Astrocyte (in vitro differentiated cells and primary cell): ENCODE measurements at regions not wholly inside any gene's neighbourhood (a gene's known extent, or its start where the extent isn't known, plus 50 kb on each side); places are given as distances from the start of the nearest gene placed in this dataset.

ENCODE experiments used
- DNase-seq: peaks from one replicate; pipeline ENCODE4 v3.0.0-alpha.2; 2010; ENCODE audit warnings: low read depth
- FAIRE-seq: peaks from 2 replicates; lab custom pipeline; 2011; peaks lifted over from hg19 to GRCh38; lab: Jason Lieb, UNC
- H2AFZ ChIP-seq: 2 replicates; pipeline ENCODE4 v1.6.0; 2012; ENCODE audit warnings: low read depth, low read length, inconsistent platforms
- H3K27ac ChIP-seq: 2 replicates; pipeline ENCODE4 v1.5.1; 2011; ENCODE audit warnings: low read depth, low read length, inconsistent platforms
- H3K27me3 ChIP-seq: 2 replicates; pipeline ENCODE4 v1.6.0; 2011; ENCODE audit warnings: low read length, inconsistent platforms; ENCODE audit not compliant: insufficient read depth
- H3K36me3 ChIP-seq: 2 replicates; pipeline ENCODE4 v1.5.1; 2011; ENCODE audit warnings: low read length, inconsistent platforms; ENCODE audit not compliant: insufficient read depth
- H3K4me1 ChIP-seq: 2 replicates; pipeline ENCODE4 v1.5.1; 2011; ENCODE audit warnings: low read length, inconsistent platforms; ENCODE audit not compliant: insufficient read depth
- H3K4me2 ChIP-seq: 2 replicates; pipeline ENCODE4 v1.6.0; 2012; ENCODE audit warnings: low read length, inconsistent platforms
- H3K4me3 ChIP-seq: 2 replicates; pipeline ENCODE4 v1.5.1; 2011; ENCODE audit warnings: low read depth, mild to moderate bottlenecking, low read length, inconsistent platforms; ENCODE audit not compliant: insufficient read depth
- H3K79me2 ChIP-seq: 2 replicates; pipeline ENCODE4 v1.6.0; 2012; ENCODE audit warnings: mild to moderate bottlenecking, low read length, inconsistent platforms; ENCODE audit not compliant: insufficient read depth
- H3K9ac ChIP-seq: 2 replicates; pipeline ENCODE4 v1.6.0; 2012; ENCODE audit warnings: mild to moderate bottlenecking, low read length, inconsistent platforms
- H3K9me3 ChIP-seq: 2 replicates; pipeline ENCODE4 v1.5.1; 2012; ENCODE audit warnings: low read depth, mild to moderate bottlenecking, low read length, inconsistent platforms; ENCODE audit not compliant: insufficient read depth
- H4K20me1 ChIP-seq: 2 replicates; pipeline ENCODE4 v1.6.0; 2012; ENCODE audit warnings: low read length, inconsistent platforms; ENCODE audit not compliant: insufficient read depth
- H3K27ac Mint-ChIP-seq: one replicate; pipeline ENCODE4 v1.8.0; 2021; ENCODE audit warnings: mild to moderate bottlenecking, mixed read lengths; ENCODE audit not compliant: unreplicated experiment
- H3K27me3 Mint-ChIP-seq: one replicate; pipeline ENCODE4 v1.8.0; 2021; ENCODE audit warnings: low read depth, mixed read lengths; ENCODE audit not compliant: unreplicated experiment
- H3K36me3 Mint-ChIP-seq: one replicate; pipeline ENCODE4 v1.8.0; 2021; ENCODE audit warnings: low read depth, mixed read lengths; ENCODE audit not compliant: unreplicated experiment
- H3K4me1 Mint-ChIP-seq: one replicate; pipeline ENCODE4 v1.8.0; 2021; ENCODE audit warnings: low read depth, mixed read lengths; ENCODE audit not compliant: unreplicated experiment
- H3K4me3 Mint-ChIP-seq: one replicate; pipeline ENCODE4 v1.8.0; 2021; ENCODE audit warnings: mild to moderate bottlenecking, moderate library complexity, mixed read lengths; ENCODE audit not compliant: unreplicated experiment
- H3K9me3 Mint-ChIP-seq: one replicate; pipeline ENCODE4 v1.8.0; 2021; ENCODE audit warnings: mild to moderate bottlenecking, mixed read lengths; ENCODE audit not compliant: unreplicated experiment
- CTCF ChIP-seq: IDR thresholded peaks from 2 replicates; pipeline ENCODE4 v1.5.1; 2011; ENCODE audit warnings: low read depth, mild to moderate bottlenecking, inconsistent platforms, low read length, moderate library complexity; ENCODE audit not compliant: insufficient read depth
- EZH2 ChIP-seq: IDR thresholded peaks from 2 replicates; pipeline ENCODE4 v1.6.1; 2012; ENCODE audit warnings: mild to moderate bottlenecking, low read length, inconsistent platforms; ENCODE audit not compliant: insufficient read depth

- Histone ChIP-seq H3K4me3 (no peak overlapping the region), H4K20me1 (no peaks in the 10 kb centered on the region), H3K4me1 (no peaks in the 10 kb centered on the region), H2AFZ (no peak overlapping the region), H3K9ac (no peak overlapping the region), H3K9me3 (no peaks in the 10 kb centered on the region), H3K36me3 (no peaks in the 10 kb centered on the region), H3K27ac (no peak overlapping the region), H3K27me3 (no peaks in the 10 kb centered on the region), H3K79me2 (no peaks in the 10 kb centered on the region), H3K4me2 (no peak overlapping the region)
- Mint-ChIP-seq H3K9me3 (peaks cover 2% of the 10 kb centered on the region), H3K27me3 (no peaks in the 10 kb centered on the region), H3K4me1 (no peaks in the 10 kb centered on the region), H3K27ac (no peak overlapping the region), H3K36me3 (no peaks in the 10 kb centered on the region), H3K4me3 (no peak overlapping the region)
- FAIRE-seq (no peak), DNase-seq (no peak)
- TF ChIP-seq EZH2 (no peak), CTCF (no peak)
These were observed 214.4 kb upstream of the LRFN5 start for GRCh38 chr14:41392226-41392625.

GRCh38 chr14:41389355-41389754 lies 217.3 kb upstream of the LRFN5 start:
- no peak overlapping the region for H3K4me3 Mint-ChIP-seq
- no peak overlapping the region for H3K4me3 ChIP-seq
- no peaks in the 10 kb centered on the region for H3K4me1 ChIP-seq
- FAIRE-seq (no peak), DNase-seq (no peak)
- H4K20me1 ChIP-seq = no peaks in the 10 kb centered on the region
- no peak overlapping the region for H3K27ac ChIP-seq
- H3K9me3 Mint-ChIP-seq = no peaks in the 10 kb centered on the region
- no peaks in the 10 kb centered on the region for H3K27me3 Mint-ChIP-seq
- no peaks in the 10 kb centered on the region for H3K36me3 ChIP-seq
- no peaks in the 10 kb centered on the region for H3K4me1 Mint-ChIP-seq
- H3K36me3 Mint-ChIP-seq = no peaks in the 10 kb centered on the region
- H3K4me2 ChIP-seq = no peak overlapping the region
- H3K9me3 ChIP-seq = no peaks in the 10 kb centered on the region
- no peaks in the 10 kb centered on the region for H3K79me2 ChIP-seq
- no peak overlapping the region for H3K27ac Mint-ChIP-seq
- no peak overlapping the region for H2AFZ ChIP-seq
- no peaks in the 10 kb centered on the region for H3K27me3 ChIP-seq
- no peak overlapping the region for H3K9ac ChIP-seq
- TF ChIP-seq EZH2 = no peak
- TF ChIP-seq CTCF = no peak

- Mint-ChIP-seq H3K9me3 (no peaks in the 10 kb centered on the region), H3K27me3 (no peaks in the 10 kb centered on the region), H3K4me1 (no peaks in the 10 kb centered on the region), H3K36me3 (no peaks in the 10 kb centered on the region), H3K4me3 (no peak overlapping the region), H3K27ac (no peak overlapping the region)
- no peaks in the 10 kb centered on the region for H3K36me3 ChIP-seq
- H3K27me3 ChIP-seq = no peaks in the 10 kb centered on the region
- no peaks in the 10 kb centered on the region for H3K4me1 ChIP-seq
- DNase-seq (no peak), FAIRE-seq (no peak)
- no peak for TF ChIP-seq EZH2
- no peak for TF ChIP-seq CTCF
- no peaks in the 10 kb centered on the region for H3K79me2 ChIP-seq
- no peak overlapping the region for H3K27ac ChIP-seq
- no peak overlapping the region for H3K4me2 ChIP-seq
- H4K20me1 ChIP-seq = no peaks in the 10 kb centered on the region
- H3K4me3 ChIP-seq = no peak overlapping the region
- no peak overlapping the region for H2AFZ ChIP-seq
- H3K9me3 ChIP-seq = no peaks in the 10 kb centered on the region
- H3K9ac ChIP-seq = no peak overlapping the region
These were observed 220.9 kb upstream of the LRFN5 start for GRCh38 chr14:41385797-41386196.
